ENCODE measurements at regions not wholly inside any gene's neighbourhood (a gene's known extent, or its start where the extent isn't known, plus 50 kb on each side); places are given as distances from the start of the nearest gene placed in this dataset.

DNA sequence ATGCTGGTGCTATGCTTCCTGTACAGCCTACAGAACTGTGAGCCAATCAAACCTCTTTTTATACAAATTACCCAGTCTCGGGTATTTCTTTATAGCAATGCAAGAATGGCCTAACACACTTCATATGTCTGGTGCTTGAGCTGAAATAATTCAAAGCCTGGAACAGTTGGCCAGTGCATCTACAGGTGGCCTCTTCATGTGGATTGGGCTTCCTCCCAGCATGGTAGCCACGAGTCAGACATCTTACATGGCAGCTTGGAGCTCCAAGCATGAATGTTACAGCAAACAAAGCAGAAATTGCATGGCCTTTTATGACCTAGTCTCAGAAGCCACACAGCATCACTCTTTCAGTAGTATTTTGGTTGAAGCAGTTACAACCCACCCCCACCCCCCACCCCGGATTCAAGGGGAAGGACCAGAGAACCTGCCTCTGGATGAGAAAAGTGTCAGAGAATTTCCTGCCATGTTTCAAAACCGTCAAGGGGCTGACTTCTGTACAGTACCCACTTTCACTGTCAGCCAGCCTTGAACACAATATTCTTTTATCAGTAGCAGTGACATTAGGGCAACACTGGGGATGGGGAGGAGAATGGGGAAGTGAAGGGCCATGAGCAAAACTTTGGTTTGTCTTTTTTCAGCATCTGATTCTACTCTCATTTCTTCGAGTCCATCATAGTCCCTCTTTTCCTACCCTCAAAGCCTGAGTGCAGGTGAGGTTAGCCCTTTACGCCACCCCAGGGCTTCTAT, 368.7 kb downstream of the BCOR start:
- Histone ChIP-seq H3K4me1 (peaks cover 0 to 15% (median 7%) of the 10 kb centered on the region in 6 donors), H3K36me3 (no peaks in the 10 kb centered on the region), H3K4me3 (no peak overlapping the region), H3K9me3 (peaks cover 0 to 7% (median 0%) of the 10 kb centered on the region in 8 donors), H3K27ac (no peak overlapping the region), H3K27me3 (replicated peaks in 1 of 7) (peaks cover 0 to 44% (median 0%) of the 10 kb centered on the region in 7 donors)
- 68 to 85% (median 72%) methylated on average over 6 of the region's 6 CpGs for WGBS, 5 donors
- intact Hi-C loops (cut with DNase I; ENCODE audit: low total_unique reads), result no loop called here
- DNase-seq, result no peak
- TF ChIP-seq POLR2AphosphoS5 (IDR thresholded peaks at IDR 0.05), result no peak
- no peak for TF ChIP-seq POLR2A (IDR thresholded peaks at IDR 0.05)
- TF ChIP-seq, protein P1, sequence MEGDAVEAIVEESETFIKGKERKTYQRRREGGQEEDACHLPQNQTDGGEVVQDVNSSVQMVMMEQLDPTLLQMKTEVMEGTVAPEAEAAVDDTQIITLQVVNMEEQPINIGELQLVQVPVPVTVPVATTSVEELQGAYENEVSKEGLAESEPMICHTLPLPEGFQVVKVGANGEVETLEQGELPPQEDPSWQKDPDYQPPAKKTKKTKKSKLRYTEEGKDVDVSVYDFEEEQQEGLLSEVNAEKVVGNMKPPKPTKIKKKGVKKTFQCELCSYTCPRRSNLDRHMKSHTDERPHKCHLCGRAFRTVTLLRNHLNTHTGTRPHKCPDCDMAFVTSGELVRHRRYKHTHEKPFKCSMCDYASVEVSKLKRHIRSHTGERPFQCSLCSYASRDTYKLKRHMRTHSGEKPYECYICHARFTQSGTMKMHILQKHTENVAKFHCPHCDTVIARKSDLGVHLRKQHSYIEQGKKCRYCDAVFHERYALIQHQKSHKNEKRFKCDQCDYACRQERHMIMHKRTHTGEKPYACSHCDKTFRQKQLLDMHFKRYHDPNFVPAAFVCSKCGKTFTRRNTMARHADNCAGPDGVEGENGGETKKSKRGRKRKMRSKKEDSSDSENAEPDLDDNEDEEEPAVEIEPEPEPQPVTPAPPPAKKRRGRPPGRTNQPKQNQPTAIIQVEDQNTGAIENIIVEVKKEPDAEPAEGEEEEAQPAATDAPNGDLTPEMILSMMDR (IDR thresholded peaks at IDR 0.05 in 8 of 11, conservative IDR thresholded peaks at IDR 0.05 in 3 of 11), result no peak

- peaks cover 0 to 7% (median 0%) of the 10 kb centered on the region in 8 donors for H3K9me3 ChIP-seq
- no peak overlapping the region for H3K4me3 ChIP-seq
- WGBS, 5 donors, result 40 to 49% (median 45%) methylated on average over 12 to 21 of the region's 21 CpGs
- intact Hi-C loops (cut with DNase I; ENCODE audit: low total_unique reads), result no loop called here
- no peak for DNase-seq
- no peak overlapping the region for H3K27ac ChIP-seq
- H3K4me1 ChIP-seq, result peaks cover 0 to 15% (median 7%) of the 10 kb centered on the region in 6 donors
- TF ChIP-seq POLR2A (IDR thresholded peaks at IDR 0.05), result no peak
- TF ChIP-seq POLR2AphosphoS5 (IDR thresholded peaks at IDR 0.05), result no peak
- TF ChIP-seq, protein P1 (IDR thresholded peaks at IDR 0.05 in 8 of 11, conservative IDR thresholded peaks at IDR 0.05 in 3 of 11), result no peak
- H3K27me3 ChIP-seq (replicated peaks in 1 of 7), result peaks cover 0 to 41% (median 0%) of the 10 kb centered on the region in 7 donors
- H3K36me3 ChIP-seq, result no peaks in the 10 kb centered on the region
Observed at GRCh38 chrX:39729981-39730661, 367.6 kb downstream of the BCOR start.

GRCh38 chrX:39730662-39731329, 367.0 kb downstream of the BCOR start:
- intact Hi-C loops (cut with DNase I; ENCODE audit: low total_unique reads), result no loop called here

More at GRCh38 chrX:39730662-39731329, 367.0 kb downstream of the BCOR start:
- Histone ChIP-seq H3K36me3 (no peaks in the 10 kb centered on the region), H3K27me3 (replicated peaks in 1 of 7) (peaks cover 0 to 36% (median 0%) of the 10 kb centered on the region in 7 donors), H3K9me3 (peaks cover 0 to 7% (median 0%) of the 10 kb centered on the region in 8 donors), H3K4me3 (no peak overlapping the region), H3K27ac (no peak overlapping the region), H3K4me1 (peaks cover 0 to 15% (median 8%) of the 10 kb centered on the region in 6 donors)
- peak; percentile 85 for DNase-seq
- no peak for TF ChIP-seq POLR2A (IDR thresholded peaks at IDR 0.05)
- TF ChIP-seq, protein P1 (IDR thresholded peaks at IDR 0.05 in 8 of 11, conservative IDR thresholded peaks at IDR 0.05 in 3 of 11), result peak in 10 of 11 experiments; percentile 13 to 72 (median 56)
- 5 to 25% (median 14%) methylated on average over 17 to 19 of the region's 19 CpGs for WGBS, 5 donors

Data from spleen (tissue), 11 donors.